PC-3 (cell line): ENCODE measurements at regions not wholly inside any gene's neighbourhood (a gene's known extent, or its start where the extent isn't known, plus 50 kb on each side); places are given as distances from the start of the nearest gene placed in this dataset.

Source experiments
- EZH2 ChIP-seq: fragments of 300-600 bp; sonication (generic); IDR thresholded peaks from one replicate; pipeline ENCODE4 v1.6.1; 2017; ENCODE audit warnings: antibody characterized with exemption, mild to moderate bottlenecking, low read length; ENCODE audit not compliant: unreplicated experiment
- TF ChIP-seq, protein P1 (sequence below): fragments of 300-600 bp; sonication (generic); conservative IDR thresholded peaks from 2 replicates; pipeline ENCODE4 v1.5.1; 2017; ENCODE audit warnings: antibody characterized with exemption, low read depth, mild to moderate bottlenecking, low read length

- TF ChIP-seq, protein P1, sequence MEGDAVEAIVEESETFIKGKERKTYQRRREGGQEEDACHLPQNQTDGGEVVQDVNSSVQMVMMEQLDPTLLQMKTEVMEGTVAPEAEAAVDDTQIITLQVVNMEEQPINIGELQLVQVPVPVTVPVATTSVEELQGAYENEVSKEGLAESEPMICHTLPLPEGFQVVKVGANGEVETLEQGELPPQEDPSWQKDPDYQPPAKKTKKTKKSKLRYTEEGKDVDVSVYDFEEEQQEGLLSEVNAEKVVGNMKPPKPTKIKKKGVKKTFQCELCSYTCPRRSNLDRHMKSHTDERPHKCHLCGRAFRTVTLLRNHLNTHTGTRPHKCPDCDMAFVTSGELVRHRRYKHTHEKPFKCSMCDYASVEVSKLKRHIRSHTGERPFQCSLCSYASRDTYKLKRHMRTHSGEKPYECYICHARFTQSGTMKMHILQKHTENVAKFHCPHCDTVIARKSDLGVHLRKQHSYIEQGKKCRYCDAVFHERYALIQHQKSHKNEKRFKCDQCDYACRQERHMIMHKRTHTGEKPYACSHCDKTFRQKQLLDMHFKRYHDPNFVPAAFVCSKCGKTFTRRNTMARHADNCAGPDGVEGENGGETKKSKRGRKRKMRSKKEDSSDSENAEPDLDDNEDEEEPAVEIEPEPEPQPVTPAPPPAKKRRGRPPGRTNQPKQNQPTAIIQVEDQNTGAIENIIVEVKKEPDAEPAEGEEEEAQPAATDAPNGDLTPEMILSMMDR: no peak
- no peak for TF ChIP-seq EZH2
These were observed 2001.0 kb downstream of the LRRC4C start for GRCh38 chr11:39458481-39458880.
